ENCODE measurements at regions not wholly inside any gene's neighbourhood (a gene's known extent, or its start where the extent isn't known, plus 50 kb on each side); places are given as distances from the start of the nearest gene placed in this dataset.
A peak's percentile ranks its signal among the peaks of the same experiment; 100 is the strongest.

DNA sequence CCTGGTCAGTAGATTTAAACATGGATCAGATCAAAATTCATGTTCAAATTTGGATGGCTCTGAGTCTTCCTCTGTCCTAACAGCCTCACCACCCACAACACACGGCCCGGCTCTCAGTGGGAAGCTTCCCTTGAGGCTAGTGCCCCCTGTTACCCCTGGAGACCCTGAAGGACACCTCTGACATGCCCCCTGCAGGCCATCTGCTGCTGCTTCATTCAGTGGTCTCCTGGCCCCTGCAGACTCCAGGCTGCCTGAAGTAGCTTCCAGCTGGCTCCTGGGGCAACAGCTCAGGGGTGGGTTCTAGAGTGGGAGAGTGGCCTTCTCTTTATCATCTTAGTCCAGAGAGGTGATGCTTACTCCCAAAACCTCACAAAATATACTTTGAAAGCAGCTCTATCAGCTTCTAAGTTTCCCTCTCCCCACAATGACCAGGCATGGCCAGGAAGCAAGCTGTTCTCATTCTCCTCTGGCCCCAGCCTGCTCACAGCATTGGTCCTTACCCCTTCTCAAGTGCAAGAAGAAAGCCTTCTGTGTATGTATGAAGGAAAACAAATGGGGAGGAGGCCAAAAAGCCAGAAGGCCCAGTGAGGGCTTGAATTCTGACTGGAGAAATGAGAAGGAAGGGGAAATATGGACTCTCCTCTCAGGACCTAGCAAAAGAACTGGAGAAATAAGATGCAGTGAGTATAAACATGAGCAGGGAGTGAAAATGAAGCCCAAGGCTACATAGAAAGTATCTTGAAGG is 189.6 kb upstream of the INHBA start:
- H3K27me3 ChIP-seq = no peaks in the 10 kb centered on the region
- H3K27ac ChIP-seq = no peak overlapping the region
- H3K4me1 ChIP-seq = peaks cover 0 to 3% (median 2%) of the 10 kb centered on the region in 3 donors
- no peak overlapping the region for H3K4me3 ChIP-seq
- no peak for ATAC-seq
- WGBS, 2 donors (ENCODE audit: low coverage in 1 of 2) = 75 to 80% methylated on average over 2 of the region's 2 CpGs
- no peaks in the 10 kb centered on the region for H3K36me3 ChIP-seq
- TF ChIP-seq POLR2AphosphoS5 (IDR thresholded peaks at IDR 0.05) (no peak), EP300 (IDR thresholded peaks at IDR 0.05) (no peak), POLR2A (IDR thresholded peaks at IDR 0.05) (no peak)
- TF ChIP-seq, protein P1, sequence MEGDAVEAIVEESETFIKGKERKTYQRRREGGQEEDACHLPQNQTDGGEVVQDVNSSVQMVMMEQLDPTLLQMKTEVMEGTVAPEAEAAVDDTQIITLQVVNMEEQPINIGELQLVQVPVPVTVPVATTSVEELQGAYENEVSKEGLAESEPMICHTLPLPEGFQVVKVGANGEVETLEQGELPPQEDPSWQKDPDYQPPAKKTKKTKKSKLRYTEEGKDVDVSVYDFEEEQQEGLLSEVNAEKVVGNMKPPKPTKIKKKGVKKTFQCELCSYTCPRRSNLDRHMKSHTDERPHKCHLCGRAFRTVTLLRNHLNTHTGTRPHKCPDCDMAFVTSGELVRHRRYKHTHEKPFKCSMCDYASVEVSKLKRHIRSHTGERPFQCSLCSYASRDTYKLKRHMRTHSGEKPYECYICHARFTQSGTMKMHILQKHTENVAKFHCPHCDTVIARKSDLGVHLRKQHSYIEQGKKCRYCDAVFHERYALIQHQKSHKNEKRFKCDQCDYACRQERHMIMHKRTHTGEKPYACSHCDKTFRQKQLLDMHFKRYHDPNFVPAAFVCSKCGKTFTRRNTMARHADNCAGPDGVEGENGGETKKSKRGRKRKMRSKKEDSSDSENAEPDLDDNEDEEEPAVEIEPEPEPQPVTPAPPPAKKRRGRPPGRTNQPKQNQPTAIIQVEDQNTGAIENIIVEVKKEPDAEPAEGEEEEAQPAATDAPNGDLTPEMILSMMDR (IDR thresholded peaks at IDR 0.05) = no peak
- no peaks in the 10 kb centered on the region for H3K9me3 ChIP-seq

DNA sequence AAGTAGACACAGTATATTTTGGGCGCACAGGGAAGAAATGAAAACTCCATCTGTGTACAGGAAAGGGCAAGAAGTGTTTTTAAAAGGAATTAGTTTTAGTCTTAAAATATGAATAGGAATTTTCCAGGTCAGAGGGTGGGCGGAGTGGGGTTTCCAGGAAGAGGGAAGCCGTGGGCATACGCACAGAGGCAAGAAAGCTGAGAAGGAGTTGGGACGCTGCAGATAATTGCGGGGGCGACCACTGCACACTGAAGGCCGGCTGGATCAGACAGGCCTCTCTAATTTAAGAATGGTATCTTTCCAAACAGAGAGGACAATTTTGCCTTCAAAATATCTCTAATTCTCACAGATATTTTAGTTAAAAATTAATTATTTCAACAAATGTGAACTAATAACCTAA is 189.1 kb upstream of the INHBA start:
- Histone ChIP-seq H3K27ac (no peak overlapping the region), H3K36me3 (no peaks in the 10 kb centered on the region), H3K27me3 (no peaks in the 10 kb centered on the region), H3K9me3 (no peaks in the 10 kb centered on the region), H3K4me1 (peaks cover 0 to 9% (median 8%) of the 10 kb centered on the region in 3 donors), H3K4me3 (no peak overlapping the region)
- ATAC-seq = no peak
- TF ChIP-seq EP300 (IDR thresholded peaks at IDR 0.05) (no peak), POLR2A (IDR thresholded peaks at IDR 0.05) (no peak), POLR2AphosphoS5 (IDR thresholded peaks at IDR 0.05) (no peak)
- TF ChIP-seq, protein P1 (IDR thresholded peaks at IDR 0.05) = no peak
- 78 to 84% methylated on average over 6 to 8 of the region's 8 CpGs for WGBS, 2 donors (ENCODE audit: low coverage in 1 of 2)

DNA sequence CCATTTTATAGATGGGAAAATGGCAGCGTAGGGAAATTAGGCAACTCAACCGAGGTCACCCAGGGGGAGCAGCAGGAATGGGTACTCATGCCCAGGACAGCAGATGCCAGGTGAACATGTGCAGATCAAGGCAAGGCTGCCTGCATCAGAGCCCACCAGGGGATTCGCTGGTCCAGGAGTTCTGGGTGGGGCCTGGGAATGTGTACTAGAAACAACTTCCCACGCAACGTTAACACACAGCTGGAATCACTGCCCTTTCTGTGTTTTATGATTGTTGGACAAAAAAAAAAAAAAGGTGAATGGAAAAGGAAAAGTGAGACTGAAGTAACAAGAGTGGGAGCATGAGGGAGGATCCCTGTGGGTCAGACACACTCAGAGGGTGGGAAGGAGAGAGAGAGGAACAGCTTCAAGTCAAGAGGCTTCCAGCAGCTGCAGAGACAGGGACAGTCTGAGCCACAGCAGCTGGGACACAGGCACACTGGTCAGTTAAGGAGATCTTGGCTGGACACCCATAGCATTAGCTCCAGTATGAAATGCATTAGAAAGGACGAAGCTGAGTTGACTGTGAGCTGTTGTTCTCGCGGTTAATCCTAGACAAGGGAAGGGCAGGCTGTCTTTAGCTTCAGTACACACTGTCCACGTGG is 187.9 kb upstream of the INHBA start:
- no peaks in the 10 kb centered on the region for H3K9me3 ChIP-seq
- no peaks in the 10 kb centered on the region for H3K27me3 ChIP-seq
- 73 to 100% methylated on average over 1 to 9 of the region's 9 CpGs for WGBS, 2 donors (ENCODE audit: low coverage in 1 of 2)
- H3K27ac ChIP-seq = peak overlapping the region in 1 of 4 donors; percentile 35
- H3K4me1 ChIP-seq = peaks cover 0 to 21% (median 15%) of the 10 kb centered on the region in 3 donors
- H3K4me3 ChIP-seq = no peak overlapping the region
- peak; percentile 14 for ATAC-seq
- no peaks in the 10 kb centered on the region for H3K36me3 ChIP-seq
- no peak for TF ChIP-seq POLR2A (IDR thresholded peaks at IDR 0.05)
- TF ChIP-seq, protein P1 (IDR thresholded peaks at IDR 0.05) = no peak
- no peak for TF ChIP-seq POLR2AphosphoS5 (IDR thresholded peaks at IDR 0.05)
- no peak for TF ChIP-seq EP300 (IDR thresholded peaks at IDR 0.05)

DNA sequence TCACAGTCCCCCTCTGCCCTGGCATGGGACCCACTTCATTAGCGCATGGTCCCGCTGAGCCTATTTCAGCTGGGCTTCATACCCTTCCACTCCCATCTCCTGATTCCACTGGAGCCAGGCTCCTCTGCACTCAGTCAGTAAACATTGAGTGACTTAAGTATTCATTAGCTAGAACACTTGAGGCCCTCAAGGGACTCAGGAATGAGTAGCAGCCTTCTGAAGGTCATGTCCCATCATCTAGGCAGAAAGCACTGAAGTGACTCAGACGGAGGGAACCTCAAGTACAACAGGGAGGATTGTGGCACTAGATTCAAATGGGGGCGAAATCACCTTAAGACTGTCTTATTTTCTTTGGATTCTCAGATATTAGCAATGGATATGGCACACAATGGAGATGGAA is 186.6 kb upstream of the INHBA start:
- no peak for TF ChIP-seq EP300 (IDR thresholded peaks at IDR 0.05)
- TF ChIP-seq POLR2AphosphoS5 (IDR thresholded peaks at IDR 0.05) = no peak
- TF ChIP-seq POLR2A (IDR thresholded peaks at IDR 0.05) = no peak
- TF ChIP-seq, protein P1 (IDR thresholded peaks at IDR 0.05) = no peak
- no peak overlapping the region for H3K27ac ChIP-seq
- 84 to 94% methylated on average over 2 to 4 of the region's 4 CpGs for WGBS, 2 donors (ENCODE audit: low coverage in 1 of 2)
- ATAC-seq = no peak
- H3K27me3 ChIP-seq = no peaks in the 10 kb centered on the region
- no peaks in the 10 kb centered on the region for H3K36me3 ChIP-seq
- H3K4me1 ChIP-seq = peaks cover 0 to 30% (median 20%) of the 10 kb centered on the region in 3 donors
- no peaks in the 10 kb centered on the region for H3K9me3 ChIP-seq
- no peak overlapping the region for H3K4me3 ChIP-seq

DNA sequence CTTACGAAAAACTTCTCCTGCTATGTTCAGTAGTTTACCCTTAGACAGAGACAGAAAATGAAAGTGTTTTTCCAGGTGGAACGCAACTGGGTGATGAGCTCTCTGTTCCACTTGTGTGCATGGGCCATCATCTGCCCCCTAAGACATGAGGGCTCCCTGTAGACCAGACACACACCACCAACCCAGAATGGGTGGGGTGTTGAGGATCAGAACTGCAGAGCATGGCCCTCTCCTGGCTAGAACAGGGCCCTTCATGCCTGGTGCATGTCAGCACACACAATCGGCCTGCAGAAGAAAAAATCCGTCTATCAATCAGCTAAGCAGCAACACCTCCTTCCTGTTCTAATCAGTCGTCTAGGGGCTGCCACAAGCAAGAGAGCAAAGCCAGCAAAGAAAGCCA is 186.2 kb upstream of the INHBA start:
- Histone ChIP-seq H3K9me3 (no peaks in the 10 kb centered on the region), H3K36me3 (no peaks in the 10 kb centered on the region), H3K4me3 (no peak overlapping the region), H3K27ac (no peak overlapping the region), H3K4me1 (peaks cover 0 to 30% (median 20%) of the 10 kb centered on the region in 3 donors), H3K27me3 (no peaks in the 10 kb centered on the region)
- 100% methylated on average over 1 to 4 of the region's 5 CpGs for WGBS, 2 donors (ENCODE audit: low coverage in 1 of 2)
- TF ChIP-seq EP300 (IDR thresholded peaks at IDR 0.05) = no peak
- TF ChIP-seq, protein P1 (IDR thresholded peaks at IDR 0.05) = no peak
- TF ChIP-seq POLR2A (IDR thresholded peaks at IDR 0.05) = no peak
- no peak for TF ChIP-seq POLR2AphosphoS5 (IDR thresholded peaks at IDR 0.05)
- no peak for ATAC-seq

Measured in gastroesophageal sphincter (tissue), 4 donors.